NCI-H2171 (cell line): ENCODE measurements at regions not wholly inside any gene's neighbourhood (a gene's known extent, or its start where the extent isn't known, plus 50 kb on each side); places are given as distances from the start of the nearest gene placed in this dataset.
"Not testable (repeated sequence)": the region's sequence is repeated elsewhere in the genome, so short reads cannot be mapped to it uniquely, and the experiment has no call there.

Experiments
- DNase-seq: peaks from one replicate; lab custom pipeline; 2025; lab: John Stamatoyannopoulos, UW

- no peak for DNase-seq
Measured at GRCh38 chr11:47928426-47928825, 51.9 kb upstream of the PTPRJ start.

- DNase-seq, result no peak
Measured at GRCh38 chr11:47924184-47924691, 56.1 kb upstream of the PTPRJ start.

GRCh38 chr11:47923667-47924066, 56.7 kb upstream of the PTPRJ start:
- DNase-seq, result no peak

- not testable (repeated sequence) for DNase-seq
Measured at GRCh38 chr11:47921080-47921555, 59.2 kb upstream of the PTPRJ start.

GRCh38 chr11:47918882-47919495, 61.4 kb upstream of the PTPRJ start:
- no peak for DNase-seq

GRCh38 chr11:47918370-47918690, 62.0 kb upstream of the PTPRJ start:
- no peak for DNase-seq

DNA sequence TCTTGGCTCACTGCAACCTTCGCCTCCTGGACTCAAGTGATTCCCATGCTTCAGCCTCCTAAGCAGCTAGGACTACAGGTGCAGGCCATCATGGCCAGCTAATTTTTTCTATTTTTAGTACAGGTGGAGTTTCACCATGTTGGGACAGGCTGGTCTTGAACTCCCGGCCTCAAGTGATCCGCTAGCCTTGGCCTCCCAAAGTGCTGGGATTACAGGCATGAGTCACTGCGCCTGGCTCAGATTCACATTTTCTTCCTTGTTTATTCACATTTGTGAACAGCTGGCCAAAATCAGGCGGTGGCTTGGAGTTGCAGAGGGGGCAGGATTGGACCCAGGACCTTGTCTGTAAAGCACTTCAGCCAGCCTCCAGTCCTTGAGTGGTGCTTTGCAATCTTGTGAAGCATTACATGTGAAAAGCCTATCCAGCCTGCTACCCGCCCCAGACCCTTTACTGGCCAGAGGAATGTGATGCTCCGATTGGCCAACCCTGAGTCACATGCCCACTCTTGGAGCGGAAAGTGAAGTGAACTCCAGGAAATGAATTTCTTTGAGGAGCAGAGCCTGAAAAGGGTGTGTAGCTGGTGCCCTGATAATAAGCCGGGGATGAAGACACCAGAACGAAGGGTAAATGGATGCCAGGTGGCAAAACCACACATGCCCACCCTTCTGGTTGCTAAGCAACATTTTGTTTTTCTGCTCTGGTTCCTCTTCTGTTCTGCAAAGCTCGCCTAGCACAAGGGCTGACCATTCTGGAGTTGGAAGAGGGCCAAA, 62.6 kb upstream of the PTPRJ start:
- peak; percentile 84 for DNase-seq

DNA sequence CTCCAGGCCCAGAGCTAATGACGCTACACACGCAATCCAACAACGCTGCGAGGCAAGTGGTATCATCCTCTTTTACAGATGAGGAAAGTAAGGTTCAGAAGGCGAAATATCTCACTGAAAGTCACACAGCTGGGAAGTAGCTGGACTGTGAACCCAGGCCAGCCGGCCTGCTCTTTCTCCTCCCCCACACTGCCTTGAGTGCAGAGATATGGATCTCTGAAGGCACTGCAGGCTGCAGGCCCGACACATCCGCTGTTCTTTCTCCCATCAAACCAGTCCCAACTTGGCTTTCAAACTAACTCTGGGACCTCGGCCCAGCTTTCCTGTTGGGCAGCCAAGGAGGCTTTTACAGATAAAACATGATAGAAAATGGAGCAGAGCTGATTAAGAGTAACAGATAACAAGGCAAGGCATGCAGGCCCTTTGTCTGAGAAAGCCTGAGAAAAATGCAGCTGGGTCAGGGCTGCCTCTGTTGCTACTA, 64.0 kb upstream of the PTPRJ start:
- DNase-seq, result no peak

GRCh38 chr11:47915783-47916182, 64.6 kb upstream of the PTPRJ start:
- DNase-seq, result no peak

- DNase-seq, result no peak
Measured at GRCh38 chr11:47915374-47915773, 65.0 kb upstream of the PTPRJ start.

DNA sequence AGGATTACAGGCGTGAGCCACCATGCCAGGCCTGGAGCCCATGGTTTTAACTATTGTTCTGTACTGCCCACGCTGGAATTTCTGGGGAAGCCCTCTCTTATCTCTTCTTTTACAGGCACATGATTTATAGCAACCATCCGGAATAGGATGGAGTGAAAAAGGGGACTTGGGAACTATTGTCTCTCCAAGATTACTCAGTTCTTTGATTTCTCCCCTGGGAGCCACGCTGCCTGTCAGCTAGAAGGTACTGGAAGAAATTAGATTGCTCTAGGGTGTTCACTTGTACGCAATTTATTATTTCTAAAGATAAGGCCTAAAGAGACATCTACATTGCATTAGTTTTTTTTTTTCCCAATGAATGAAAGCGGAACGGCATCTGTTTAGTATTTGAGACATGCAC, 65.6 kb upstream of the PTPRJ start:
- DNase-seq, result no peak

- DNase-seq, result no peak
Measured at GRCh38 chr11:47913529-47914244, 65.5 kb upstream of the NUP160 start.

- no peak for DNase-seq
Measured at GRCh38 chr11:47912843-47913437, 64.8 kb upstream of the NUP160 start.

- DNase-seq, result no peak
Measured at GRCh38 chr11:47911149-47911548, 63.0 kb upstream of the NUP160 start.

GRCh38 chr11:47908198-47908597, 60.0 kb upstream of the NUP160 start:
- DNase-seq, result no peak

DNA sequence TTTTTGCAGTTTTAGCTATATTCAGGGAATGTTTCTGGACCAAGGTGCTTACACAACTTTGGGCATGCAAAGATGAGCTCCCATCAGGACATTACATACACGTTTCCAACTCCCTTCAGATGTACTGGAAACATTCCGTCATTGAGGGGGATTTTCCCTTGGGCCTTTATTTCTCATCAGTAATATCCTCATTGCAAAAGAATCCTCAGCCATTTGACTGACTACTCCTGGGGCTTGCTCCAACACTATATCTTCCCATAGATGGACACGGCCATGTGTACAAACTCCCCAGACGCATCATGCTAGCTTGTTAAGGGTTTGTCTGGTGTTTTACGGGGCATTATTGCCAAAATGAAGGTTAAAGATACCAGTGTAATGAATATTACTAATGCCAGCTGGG, 59.3 kb upstream of the NUP160 start:
- no peak for DNase-seq

- no peak for DNase-seq
Measured at GRCh38 chr11:47906066-47906465, 57.9 kb upstream of the NUP160 start.

GRCh38 chr11:47905358-47906059, 57.4 kb upstream of the NUP160 start:
- DNase-seq, result peak; percentile 64

DNA sequence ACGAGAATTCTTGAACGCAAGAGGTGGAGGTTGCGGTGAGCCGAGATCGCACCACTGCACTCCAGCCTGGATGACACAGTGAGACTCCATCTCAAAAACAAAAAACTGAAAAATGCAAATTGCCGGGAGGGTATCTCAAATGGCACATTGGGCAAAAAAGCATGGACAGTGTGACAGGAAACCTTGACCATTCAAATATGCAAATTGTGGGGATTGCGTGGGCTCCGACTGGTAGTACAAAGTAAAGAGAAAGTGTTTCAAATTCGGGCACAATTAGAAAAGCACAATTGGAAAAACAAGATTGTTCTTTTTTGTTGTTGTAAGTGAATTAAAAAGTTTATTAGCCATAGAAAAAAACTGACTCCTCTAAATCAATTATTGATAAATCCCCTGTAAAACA, 56.7 kb upstream of the NUP160 start:
- no peak for DNase-seq

DNA sequence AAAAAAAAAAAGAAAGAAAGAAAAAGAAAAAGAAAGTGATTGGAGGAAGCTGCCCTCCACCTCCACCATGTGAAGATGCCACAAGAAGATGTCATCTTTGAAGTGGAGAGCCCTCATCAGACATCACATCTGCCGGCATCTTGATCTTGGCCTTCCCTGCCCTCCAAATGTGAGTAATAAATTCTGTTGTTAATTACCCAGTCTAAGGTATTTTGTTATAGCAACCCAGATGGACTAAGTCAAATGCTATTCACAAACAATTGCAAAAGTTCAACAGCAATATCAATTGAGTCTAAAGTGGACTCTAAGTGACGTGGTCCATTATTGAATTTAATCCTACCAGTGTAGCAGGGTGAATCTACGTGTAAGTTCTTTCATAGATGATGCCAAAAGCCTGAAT, 55.9 kb upstream of the NUP160 start:
- no peak for DNase-seq

DNA sequence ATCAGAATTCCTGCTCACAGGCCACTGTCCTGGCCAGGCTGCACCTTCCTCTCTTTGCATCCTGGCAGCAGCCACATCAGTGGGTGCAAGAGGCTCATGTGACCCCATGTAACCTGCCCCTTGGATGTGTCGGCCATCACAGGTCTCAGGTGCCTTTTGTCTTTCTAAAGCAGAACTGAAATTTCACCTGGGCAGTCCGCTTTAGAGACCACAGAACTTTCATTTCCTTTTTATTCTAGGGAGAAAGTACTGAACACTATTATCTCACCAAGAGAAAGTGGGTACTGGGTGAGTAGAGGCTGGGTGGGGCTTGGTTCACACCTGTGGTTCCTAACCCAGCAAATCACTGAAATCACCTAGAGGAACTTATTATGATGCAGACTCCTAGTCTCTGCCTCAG, 51.7 kb upstream of the NUP160 start:
- DNase-seq, result no peak
